H9 (cell line): ENCODE measurements at regions not wholly inside any gene's neighbourhood (a gene's known extent, or its start where the extent isn't known, plus 50 kb on each side); places are given as distances from the start of the nearest gene placed in this dataset.

Experiments
- DNase-seq: peaks from one replicate; pipeline ENCODE4 v3.0.0-alpha.2; 2017
- H2AFZ ChIP-seq: one replicate; pipeline ENCODE4 v1.6.1; 2013; ENCODE audit warnings: mild to moderate bottlenecking, low read length, control low read depth, moderate library complexity
- H2AK5ac ChIP-seq: 2 replicates; pipeline ENCODE4 v1.6.1; 2013; ENCODE audit warnings: low read length, control low read depth, mixed read lengths; ENCODE audit not compliant: insufficient read length
- H2BK120ac ChIP-seq: one replicate; pipeline ENCODE4 v1.6.1; 2013; ENCODE audit warnings: low read depth, mild to moderate bottlenecking, low read length, control low read depth, inconsistent platforms; ENCODE audit not compliant: poor library complexity, severe bottlenecking
- H2BK12ac ChIP-seq: 2 replicates; pipeline ENCODE4 v1.6.1; 2013; ENCODE audit warnings: low read length, control low read depth, mixed read lengths, low read depth; ENCODE audit not compliant: insufficient read length
- H2BK15ac ChIP-seq: 2 replicates; pipeline ENCODE4 v1.6.1; 2013; ENCODE audit warnings: low read depth, low read length, control low read depth
- H2BK20ac ChIP-seq: one replicate; pipeline ENCODE4 v1.6.1; 2013; ENCODE audit warnings: low read depth, mild to moderate bottlenecking, low read length, control low read depth, inconsistent platforms; ENCODE audit not compliant: poor library complexity, severe bottlenecking
- H2BK5ac ChIP-seq: 2 replicates; pipeline ENCODE4 v1.6.1; 2013; ENCODE audit warnings: low read length, control low read depth, mixed read lengths; ENCODE audit not compliant: insufficient read length
- H3K14ac ChIP-seq: 2 replicates; pipeline ENCODE4 v1.6.1; 2013; ENCODE audit warnings: low read length, control low read depth; ENCODE audit not compliant: insufficient read depth
- H3K18ac ChIP-seq: 2 replicates; pipeline ENCODE4 v1.6.1; 2013; ENCODE audit warnings: low read depth, mild to moderate bottlenecking, mixed read lengths, low read length, control low read depth; ENCODE audit not compliant: insufficient read length
- H3K23ac ChIP-seq: 2 replicates; pipeline ENCODE4 v1.6.1; 2013; ENCODE audit warnings: low read length, control low read depth, mixed read lengths, low read depth; ENCODE audit not compliant: insufficient read length
- H3K23me2 ChIP-seq: 2 replicates; pipeline ENCODE4 v1.6.1; 2013; ENCODE audit warnings: low read depth, mild to moderate bottlenecking, mixed read lengths, low read length, control low read depth; ENCODE audit not compliant: insufficient read length, poor library complexity, severe bottlenecking
- H3K27ac ChIP-seq: 2 replicates; pipeline ENCODE4 v1.5.1; 2013; ENCODE audit warnings: low read length, control low read depth, mixed read lengths, low read depth; ENCODE audit not compliant: insufficient read length
- H3K27me3 ChIP-seq: 2 replicates; pipeline ENCODE4 v1.6.1; 2013; ENCODE audit warnings: low read length, control low read depth, inconsistent platforms; ENCODE audit not compliant: insufficient read depth
- H3K4ac ChIP-seq: 2 replicates; pipeline ENCODE4 v1.6.1; 2013; ENCODE audit warnings: low read depth, mild to moderate bottlenecking, control low read depth, inconsistent platforms, low read length, moderate library complexity
- H3K4me1 ChIP-seq: 2 replicates; pipeline ENCODE4 v1.6.1; 2013; ENCODE audit warnings: low read length, control low read depth, inconsistent platforms; ENCODE audit not compliant: insufficient read depth
- H3K4me2 ChIP-seq: 2 replicates; pipeline ENCODE4 v1.6.1; 2013; ENCODE audit warnings: low read length, control low read depth, mixed read lengths; ENCODE audit not compliant: insufficient read length, insufficient read depth
- H3K56ac ChIP-seq: 2 replicates; pipeline ENCODE4 v1.6.1; 2013; ENCODE audit warnings: low read depth, mild to moderate bottlenecking, mixed read lengths, low read length, control low read depth; ENCODE audit not compliant: insufficient read length
- H3K79me1 ChIP-seq: 2 replicates; pipeline ENCODE4 v1.6.1; 2013; ENCODE audit warnings: low read depth, mild to moderate bottlenecking, moderate library complexity, low read length, control low read depth, inconsistent platforms; ENCODE audit not compliant: insufficient read depth, poor library complexity, severe bottlenecking
- H3K79me2 ChIP-seq: 2 replicates; pipeline ENCODE4 v1.6.1; 2013; ENCODE audit warnings: low read length, control low read depth, inconsistent platforms; ENCODE audit not compliant: insufficient read depth
- H3K9ac ChIP-seq: 2 replicates; pipeline ENCODE4 v1.6.1; 2013; ENCODE audit warnings: low read length, control low read depth, mixed read lengths; ENCODE audit not compliant: insufficient read length; ENCODE audit errors: extremely low read depth
- H3K9me3 ChIP-seq: one replicate; pipeline ENCODE4 v1.6.1; 2013; ENCODE audit warnings: low read depth, low read length, inconsistent platforms; ENCODE audit not compliant: control insufficient read depth
- H3T11ph ChIP-seq: one replicate; pipeline ENCODE4 v1.6.1; 2013; ENCODE audit warnings: mild to moderate bottlenecking, low read length, control low read depth, inconsistent platforms
- H4K20me1 ChIP-seq: one replicate; pipeline ENCODE4 v1.6.1; 2013; ENCODE audit not compliant: control insufficient read depth, insufficient read length, insufficient read depth
- H4K5ac ChIP-seq: 2 replicates; pipeline ENCODE4 v1.6.1; 2013; ENCODE audit warnings: low read depth, mild to moderate bottlenecking, mixed read lengths, low read length, control low read depth; ENCODE audit not compliant: insufficient read length
- H4K8ac ChIP-seq: replicated peaks from 2 replicates; pipeline ENCODE4 v1.6.1; 2013; ENCODE audit warnings: low read length, control low read depth, mixed read lengths, low read depth; ENCODE audit not compliant: insufficient read length
- H4K91ac ChIP-seq: 2 replicates; pipeline ENCODE4 v1.6.1; 2013; ENCODE audit warnings: low read depth, mild to moderate bottlenecking, moderate library complexity, mixed read lengths, low read length, control low read depth; ENCODE audit not compliant: insufficient read length
- H3K27ac Mint-ChIP-seq, 3 experiments: 2 replicates in 2 of 3; 3 replicates in 1 of 3; pipeline ENCODE4 v1.8.0; 2020 to 2021; ENCODE audit warnings: mixed read lengths in 3 of 3, mild to moderate bottlenecking in 1 of 3, moderate library complexity in 1 of 3
- H3K27me3 Mint-ChIP-seq: 2 replicates; pipeline ENCODE4 v1.8.0; 2021; ENCODE audit warnings: low read depth, mild to moderate bottlenecking, moderate library complexity, mixed read lengths
- H3K36me3 Mint-ChIP-seq, 3 experiments: 2 replicates in 2 of 3; 3 replicates in 1 of 3; pipeline ENCODE4 v1.8.0; 2020 to 2021; ENCODE audit warnings: low read depth in 3 of 3, mixed read lengths in 3 of 3; ENCODE audit not compliant: insufficient read depth in 1 of 3
- H3K4me1 Mint-ChIP-seq, 2 experiments: 2 replicates each; pipeline ENCODE4 v1.8.0; 2020; ENCODE audit warnings: mixed read lengths in 2 of 2
- H3K4me3 Mint-ChIP-seq, 2 experiments: 2 replicates in 1 of 2; 3 replicates in 1 of 2; pipeline ENCODE4 v1.8.0; 2020 to 2021; ENCODE audit warnings: mild to moderate bottlenecking in 2 of 2, mixed read lengths in 2 of 2, moderate library complexity in 1 of 2
- H3K9me3 Mint-ChIP-seq, 2 experiments: 2 replicates in 1 of 2; 3 replicates in 1 of 2; pipeline ENCODE4 v1.8.0; 2020; ENCODE audit warnings: mild to moderate bottlenecking in 2 of 2, mixed read lengths in 2 of 2, moderate library complexity in 1 of 2
- CTCF ChIP-seq: fragments of 200-600 bp; sonication (generic); conservative IDR thresholded peaks from 3 replicates; pipeline ENCODE4 v1.8.0; 2021; ENCODE audit warnings: antibody characterized with exemption, mild to moderate bottlenecking
- WGBS: extraction: QIAGEN DNeasy Blood & Tissue Kit; methylation state at CpG from one replicate; pipeline ENCODE4 v1.1.7; 2013; ENCODE audit warnings: missing lambda C conversion rate, low lambda C conversion rate, mixed read lengths; ENCODE audit not compliant: insufficient read length; ENCODE audit errors: extremely low coverage; 5-methylcytosine and 5-hydroxymethylcytosine counted together

DNA sequence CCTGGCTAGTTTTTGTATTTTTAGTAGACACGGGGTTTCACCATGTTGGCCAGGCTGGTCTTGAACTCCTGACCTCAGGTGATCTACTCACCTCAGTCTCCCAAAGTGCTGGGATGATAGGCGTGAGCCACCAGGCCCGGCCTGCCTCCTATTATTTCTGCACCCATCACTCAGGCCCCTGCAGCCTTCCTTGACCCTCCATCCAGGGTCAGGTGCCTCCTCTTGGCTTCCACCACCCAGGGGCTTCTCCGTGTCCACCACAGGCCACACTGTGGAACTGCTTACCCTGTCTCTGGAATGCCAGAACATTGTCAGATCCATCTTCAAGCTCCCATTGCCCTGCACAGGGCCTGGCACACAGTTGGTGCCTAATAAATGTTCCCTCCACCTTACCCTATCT, 75.4 kb upstream of the RTL6 start:
- no peak overlapping the region for H3T11ph ChIP-seq
- no peak for DNase-seq
- H3K56ac ChIP-seq: no peak overlapping the region
- H3K27ac Mint-ChIP-seq: no peak overlapping the region
- WGBS: no CpG with 5 or more reads among the region's 4 CpGs
- H3K4me1 Mint-ChIP-seq: peaks cover 0 to 10% of the 10 kb centered on the region in 2 experiments; a peak in 2 of 4 replicates
- no peaks in the 10 kb centered on the region for H3K23me2 ChIP-seq
- H2BK15ac ChIP-seq: no peak overlapping the region
- H3K4me1 ChIP-seq: no peaks in the 10 kb centered on the region
- H3K23ac ChIP-seq: no peak overlapping the region
- no peak overlapping the region for H3K4me3 Mint-ChIP-seq
- H3K18ac ChIP-seq: no peak overlapping the region
- no peak overlapping the region for H3K9ac ChIP-seq
- H3K79me2 ChIP-seq: no peaks in the 10 kb centered on the region
- peaks cover 4 to 13% of the 10 kb centered on the region in 2 experiments; a peak in 4 of 5 replicates for H3K9me3 Mint-ChIP-seq
- no peak overlapping the region for H3K4ac ChIP-seq
- no peak overlapping the region for H4K8ac ChIP-seq
- no peak overlapping the region for H3K4me2 ChIP-seq
- H3K36me3 Mint-ChIP-seq: no peaks in the 10 kb centered on the region; a peak in 1 of 7 replicates
- no peak overlapping the region for H2AK5ac ChIP-seq
- no peak overlapping the region for H2BK12ac ChIP-seq
- no peak overlapping the region for H2BK20ac ChIP-seq
- no peaks in the 10 kb centered on the region for H3K27me3 ChIP-seq
- no peak overlapping the region for H4K5ac ChIP-seq
- TF ChIP-seq CTCF: no peak
- no peaks in the 10 kb centered on the region for H4K20me1 ChIP-seq
- H2BK5ac ChIP-seq: no peak overlapping the region
- H3K9me3 ChIP-seq: no peaks in the 10 kb centered on the region
- H3K27me3 Mint-ChIP-seq: peaks cover 33% of the 10 kb centered on the region
- H2BK120ac ChIP-seq: no peak overlapping the region
- H3K79me1 ChIP-seq: no peaks in the 10 kb centered on the region
- no peak overlapping the region for H3K14ac ChIP-seq
- H3K27ac ChIP-seq: no peak overlapping the region
- no peak overlapping the region for H2AFZ ChIP-seq
- H4K91ac ChIP-seq: no peak overlapping the region
